HCT116 (cell line): ENCODE measurements at regions not wholly inside any gene's neighbourhood (a gene's known extent, or its start where the extent isn't known, plus 50 kb on each side); places are given as distances from the start of the nearest gene placed in this dataset.

Source experiments
- ATAC-seq: fragments of 200-7000 bp; cut with Tn5 transposase; 2 replicates; pipeline ENCODE4 v1.9.1; 2020; ENCODE audit warnings: mild to moderate bottlenecking, moderate library complexity
- BruUV-seq: library from RNA; stranded (reverse); fragments of 400-500 nt; replicated peaks from 2 replicates; lab custom pipeline; 2021; lab: Mats Ljungman, UMichigan
- CTCF ChIA-PET: fragments of 300-600 bp; sonication (Branson Sonifier 250); formaldehyde crosslinking; loops from one replicate; lab custom pipeline; 2021; ENCODE audit warnings: antibody characterized with exemption; lab: Charles Lee
- POLR2A ChIA-PET: fragments of 300-600, 350-600 bp; sonication (Branson Sonifier 250); formaldehyde crosslinking; loops from one replicate; lab custom pipeline; 2021; ENCODE audit warnings: antibody characterized with exemption; lab: Charles Lee
- RAD21 ChIA-PET, 2 experiments: fragments of 300-600 bp; sonication (Branson Sonifier 250); formaldehyde crosslinking; loops; one replicate each; lab custom pipeline; 2023; ENCODE audit warnings: low total read pairs in 2 of 2; ENCODE audit not compliant: uncharacterized antibody in 2 of 2, unreplicated experiment in 2 of 2, low non-redundant PET in 1 of 2; lab: Charles Lee
- DNase-seq: peaks from one replicate; pipeline ENCODE4 v3.0.0-alpha.2; 2010; ENCODE audit warnings: low read depth, low spot score
- H2AFZ ChIP-seq: fragments of 200-600 bp; shearing (Covaris generic), sonication (generic); 2 replicates; pipeline ENCODE4 v1.6.1; 2017; ENCODE audit warnings: low read depth, mixed run types, mixed read lengths, antibody characterized with exemption, low read length; ENCODE audit not compliant: poor library complexity, severe bottlenecking
- H3K27ac ChIP-seq: 2 replicates; pipeline ENCODE4 v1.5.1; 2012; ENCODE audit warnings: low read depth, low read length
- H3K27me3 ChIP-seq: fragments of 200-600 bp; sonication (generic); 2 replicates; pipeline ENCODE4 v1.6.1; 2016; ENCODE audit warnings: mixed run types, low read length, mixed read lengths; ENCODE audit not compliant: insufficient read depth
- H3K36me3 ChIP-seq, 2 experiments: fragments of 200-500 bp in 1 of 2; fragments of 200-600 bp in 1 of 2; sonication (Bioruptor generic) in 1 of 2; sonication (generic) in 1 of 2; 2 replicates each; pipeline versions ENCODE4 v1.5.1 to v1.6.1; 2014 to 2016; ENCODE audit warnings: low read length in 2 of 2, inconsistent platforms in 1 of 2, mixed read lengths in 1 of 2, mixed run types in 1 of 2; ENCODE audit not compliant: insufficient read depth in 2 of 2, control insufficient read depth in 1 of 2
- H3K4me1 ChIP-seq, 2 experiments: fragments of 200-600 bp in 1 of 2; sonication (generic) in 1 of 2; 2 replicates each; pipeline versions ENCODE4 v1.5.1 to v1.6.1; 2012 to 2017; ENCODE audit warnings: low read length in 2 of 2, inconsistent platforms in 1 of 2, mild to moderate bottlenecking in 1 of 2, mixed read lengths in 1 of 2, mixed run types in 1 of 2, moderate library complexity in 1 of 2; ENCODE audit not compliant: insufficient read depth in 2 of 2, control insufficient read depth in 1 of 2
- H3K4me2 ChIP-seq: fragments of 200-600 bp; sonication (generic); 2 replicates; pipeline ENCODE4 v1.6.1; 2017; ENCODE audit warnings: mixed run types, low read length, mixed read lengths
- H3K4me3 ChIP-seq, 2 experiments: fragments of 200-600 bp in 1 of 2; sonication (generic) in 1 of 2; replicated peaks in 1 of 2; 2 replicates each; pipeline ENCODE4 v1.5.1; 2011 to 2016; ENCODE audit warnings: low read length in 2 of 2, control low read depth in 1 of 2, low read depth in 1 of 2, mild to moderate bottlenecking in 1 of 2, mixed read lengths in 1 of 2, mixed run types in 1 of 2
- H3K79me2 ChIP-seq: fragments of 200-600 bp; sonication (generic); 2 replicates; pipeline ENCODE4 v1.6.1; 2017; ENCODE audit warnings: mild to moderate bottlenecking, mixed run types, low read length, moderate library complexity, mixed read lengths; ENCODE audit not compliant: insufficient read depth
- H3K9ac ChIP-seq: fragments of 200-600 bp; sonication (generic); 2 replicates; pipeline ENCODE4 v1.6.1; 2016; ENCODE audit warnings: low read length, mixed read lengths
- H3K9me2 ChIP-seq: fragments of 200-600 bp; sonication (generic), shearing (Covaris generic); 2 replicates; pipeline ENCODE4 v1.6.1; 2017; ENCODE audit warnings: mixed run types, mild to moderate bottlenecking, moderate library complexity; ENCODE audit not compliant: insufficient read depth
- H3K9me3 ChIP-seq, 2 experiments: fragments of 200-500 bp in 1 of 2; fragments of 200-600 bp in 1 of 2; sonication (Bioruptor generic) in 1 of 2; sonication (generic) in 1 of 2; 2 replicates each; pipeline ENCODE4 v1.6.1; 2014 to 2017; ENCODE audit warnings: low read length in 2 of 2, mixed read lengths in 2 of 2, inconsistent platforms in 1 of 2, low read depth in 1 of 2, mild to moderate bottlenecking in 1 of 2, mixed run types in 1 of 2, moderate library complexity in 1 of 2; ENCODE audit not compliant: control insufficient read depth in 1 of 2, insufficient read depth in 1 of 2
- H4K20me1 ChIP-seq: fragments of 200-600 bp; sonication (generic), shearing (Covaris generic); 2 replicates; pipeline ENCODE4 v1.6.1; 2017; ENCODE audit warnings: mixed run types, mild to moderate bottlenecking, moderate library complexity; ENCODE audit not compliant: insufficient read depth
- EGR1 ChIP-seq: IDR thresholded peaks from 2 replicates; pipeline ENCODE4 v1.6.1; 2012; ENCODE audit warnings: low read depth
- POLR2A ChIP-seq: IDR thresholded peaks from 2 replicates; pipeline ENCODE4 v1.7.0; 2011; ENCODE audit warnings: borderline replicate concordance; ENCODE audit not compliant: insufficient read depth, insufficient read length; ENCODE audit errors: extremely low read depth
- TCF7L2 ChIP-seq: IDR thresholded peaks from 2 replicates; pipeline ENCODE4 v1.7.0; 2011; ENCODE audit warnings: borderline replicate concordance, inconsistent platforms; ENCODE audit not compliant: insufficient read depth, insufficient read length; ENCODE audit errors: extremely low read depth
- YY1 ChIP-seq: IDR thresholded peaks from 2 replicates; pipeline ENCODE4 v1.6.1; 2011; ENCODE audit warnings: low read length, low read depth, moderate library complexity, mild to moderate bottlenecking; ENCODE audit not compliant: insufficient replicate concordance; ENCODE audit errors: extremely low read depth
- ZFX ChIP-seq: fragments of 450-650 bp; IDR thresholded peaks from 2 replicates; pipeline ENCODE4 v1.6.1; 2017
- intact Hi-C: fragments of 100-400 bp; cut with micrococcal nuclease; formaldehyde crosslinking; loops from 2 replicates; pipeline ENCODE4 v1.10.0; 2022
- TF ChIP-seq, protein P1 (sequence below): IDR thresholded peaks from 2 replicates; pipeline ENCODE4 v1.6.1; 2012
- TF ChIP-seq, protein P2 (sequence below), 3 experiments: fragments of 200-600 bp in 1 of 3; sonication (generic) in 1 of 3; IDR thresholded peaks in 2 of 3; conservative IDR thresholded peaks in 1 of 3; 2 replicates each; pipeline ENCODE4 v1.5.1; 2012 to 2017; ENCODE audit warnings: low read depth in 2 of 3, low read length in 2 of 3, antibody characterized with exemption in 1 of 3, borderline replicate concordance in 1 of 3, control low read depth in 1 of 3, mild to moderate bottlenecking in 1 of 3, mixed read lengths in 1 of 3, mixed run types in 1 of 3, moderate library complexity in 1 of 3; ENCODE audit not compliant: insufficient read depth in 1 of 3
- TF ChIP-seq, protein P3 (sequence below): IDR thresholded peaks from 2 replicates; pipeline ENCODE4 v1.6.1; 2011; ENCODE audit warnings: mild to moderate bottlenecking, low read length, moderate library complexity; ENCODE audit not compliant: insufficient replicate concordance; ENCODE audit errors: extremely low read depth
- TF ChIP-seq, protein P4 (sequence below): IDR thresholded peaks from 2 replicates; pipeline ENCODE4 v1.6.1; 2012; ENCODE audit warnings: low read depth

DNA sequence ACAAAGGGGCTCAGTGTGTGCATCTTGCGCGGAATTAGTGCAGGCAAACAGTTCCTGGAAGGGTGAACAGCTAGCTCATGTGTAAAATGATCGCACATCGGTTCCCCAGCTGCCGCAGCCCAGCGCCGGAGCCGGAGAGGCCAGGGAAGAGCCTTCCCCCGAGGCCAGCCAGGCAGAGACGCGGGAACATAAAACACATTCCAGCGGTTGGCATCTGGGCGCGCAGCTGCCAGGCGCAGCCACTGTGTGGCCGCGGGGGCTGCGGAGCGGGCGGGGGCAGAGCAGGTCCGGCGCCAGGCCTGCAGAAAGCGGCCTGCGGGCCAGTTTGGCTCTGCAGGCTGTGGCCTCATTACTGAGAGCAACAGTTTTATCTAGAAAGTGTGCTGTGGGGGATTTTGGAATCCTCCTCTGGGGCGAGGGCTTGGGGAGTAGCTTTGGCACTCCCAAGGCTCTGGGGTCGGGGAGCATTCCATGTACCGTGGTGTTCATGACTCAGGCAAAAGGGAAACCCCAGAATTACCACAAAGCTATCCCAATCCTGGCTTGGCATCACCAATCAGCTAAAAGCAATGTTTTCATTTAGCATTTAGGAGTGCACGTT, 74.3 kb downstream of the SAMD9 start:
- no peaks in the 10 kb centered on the region for H3K27me3 ChIP-seq
- H3K4me1 ChIP-seq = peaks cover 0 to 12% of the 10 kb centered on the region in 2 experiments; a peak in 2 of 4 replicates
- POLR2A ChIA-PET = no interaction called here
- H4K20me1 ChIP-seq = no peaks in the 10 kb centered on the region
- H3K4me3 ChIP-seq = peak overlapping the region; percentile 37 to 45
- H3K4me2 ChIP-seq = peak overlapping the region; percentile 70
- RAD21 ChIA-PET = no interaction called here
- DNase-seq (peak; percentile 32), ATAC-seq (peak; percentile 93)
- no peaks in the 10 kb centered on the region for H3K9me2 ChIP-seq
- H3K79me2 ChIP-seq = no peaks in the 10 kb centered on the region
- peak overlapping the region; percentile 25 for H3K9ac ChIP-seq
- H3K9me3 ChIP-seq = no peaks in the 10 kb centered on the region
- H3K36me3 ChIP-seq = no peaks in the 10 kb centered on the region
- no peak overlapping the region for H3K27ac ChIP-seq
- no TSS peak for BruUV-seq
- intact Hi-C loops = loop anchor here (5.0 kb wide), 1 partner anchor 206 kb away; the partner anchor contains the start of gene CDK6
- CTCF ChIA-PET = no interaction called here
- TF ChIP-seq ZFX (peak; percentile 25; the same call in 1 of the 2 replicates), TCF7L2 (peak; percentile 91), YY1 (no peak), EGR1 (0 out of 2 replicates have a peak, but pooled peaks have one; percentile 39)
- TF ChIP-seq, protein P1, sequence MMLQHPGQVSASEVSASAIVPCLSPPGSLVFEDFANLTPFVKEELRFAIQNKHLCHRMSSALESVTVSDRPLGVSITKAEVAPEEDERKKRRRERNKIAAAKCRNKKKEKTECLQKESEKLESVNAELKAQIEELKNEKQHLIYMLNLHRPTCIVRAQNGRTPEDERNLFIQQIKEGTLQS = no peak
- TF ChIP-seq, all 23 proteins: peak for 3
- peak overlapping the region; percentile 70 for H2AFZ ChIP-seq

DNA sequence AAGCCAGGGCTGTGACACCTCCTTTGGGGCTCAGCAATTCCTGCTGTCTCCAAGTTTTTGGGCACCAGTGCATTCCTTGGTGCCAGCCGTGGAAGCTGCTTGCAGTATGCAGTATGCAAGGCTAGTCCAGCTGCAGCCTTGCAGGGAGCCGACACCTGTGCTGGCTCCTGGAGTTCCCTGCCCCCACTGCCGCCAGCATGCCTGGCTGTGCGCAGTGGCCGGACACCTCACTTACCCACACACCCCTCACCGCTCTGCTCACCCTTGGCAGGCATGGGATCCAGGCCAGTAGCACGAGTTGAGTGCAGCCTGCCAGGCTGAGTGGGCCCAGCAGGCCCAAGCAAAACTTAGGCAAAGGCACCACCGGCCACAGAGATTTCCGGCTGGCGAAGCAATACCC, 77.4 kb downstream of the SAMD9 start:
- RAD21 ChIA-PET = no interaction called here
- no peaks in the 10 kb centered on the region for H4K20me1 ChIP-seq
- H3K27ac ChIP-seq = no peak overlapping the region
- H2AFZ ChIP-seq = no peak overlapping the region
- BruUV-seq = no TSS peak
- ATAC-seq (no peak), DNase-seq (no peak)
- intact Hi-C loops = loop anchor here (5.0 kb wide), 1 partner anchor 203 kb away; the partner anchor contains the start of gene CDK6
- no peak overlapping the region for H3K9ac ChIP-seq
- no peaks in the 10 kb centered on the region for H3K9me2 ChIP-seq
- H3K4me1 ChIP-seq = peaks cover 0 to 12% of the 10 kb centered on the region in 2 experiments; a peak in 2 of 4 replicates
- H3K4me2 ChIP-seq = no peak overlapping the region
- POLR2A ChIA-PET = no interaction called here
- H3K4me3 ChIP-seq = no peak overlapping the region
- CTCF ChIA-PET = no interaction called here
- H3K36me3 ChIP-seq = no peaks in the 10 kb centered on the region
- no peaks in the 10 kb centered on the region for H3K27me3 ChIP-seq
- no peaks in the 10 kb centered on the region for H3K9me3 ChIP-seq
- no peaks in the 10 kb centered on the region for H3K79me2 ChIP-seq
- TF ChIP-seq, protein P2, sequence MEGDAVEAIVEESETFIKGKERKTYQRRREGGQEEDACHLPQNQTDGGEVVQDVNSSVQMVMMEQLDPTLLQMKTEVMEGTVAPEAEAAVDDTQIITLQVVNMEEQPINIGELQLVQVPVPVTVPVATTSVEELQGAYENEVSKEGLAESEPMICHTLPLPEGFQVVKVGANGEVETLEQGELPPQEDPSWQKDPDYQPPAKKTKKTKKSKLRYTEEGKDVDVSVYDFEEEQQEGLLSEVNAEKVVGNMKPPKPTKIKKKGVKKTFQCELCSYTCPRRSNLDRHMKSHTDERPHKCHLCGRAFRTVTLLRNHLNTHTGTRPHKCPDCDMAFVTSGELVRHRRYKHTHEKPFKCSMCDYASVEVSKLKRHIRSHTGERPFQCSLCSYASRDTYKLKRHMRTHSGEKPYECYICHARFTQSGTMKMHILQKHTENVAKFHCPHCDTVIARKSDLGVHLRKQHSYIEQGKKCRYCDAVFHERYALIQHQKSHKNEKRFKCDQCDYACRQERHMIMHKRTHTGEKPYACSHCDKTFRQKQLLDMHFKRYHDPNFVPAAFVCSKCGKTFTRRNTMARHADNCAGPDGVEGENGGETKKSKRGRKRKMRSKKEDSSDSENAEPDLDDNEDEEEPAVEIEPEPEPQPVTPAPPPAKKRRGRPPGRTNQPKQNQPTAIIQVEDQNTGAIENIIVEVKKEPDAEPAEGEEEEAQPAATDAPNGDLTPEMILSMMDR (IDR thresholded peaks at IDR 0.05 in 2 of 3, conservative IDR thresholded peaks at IDR 0.05 in 1 of 3; ENCODE audit: borderline replicate concordance in 1 of 3, insufficient read depth in 1 of 3, low read depth in 2 of 3, low read length in 2 of 3) = no peak
- TF ChIP-seq, protein P3, sequence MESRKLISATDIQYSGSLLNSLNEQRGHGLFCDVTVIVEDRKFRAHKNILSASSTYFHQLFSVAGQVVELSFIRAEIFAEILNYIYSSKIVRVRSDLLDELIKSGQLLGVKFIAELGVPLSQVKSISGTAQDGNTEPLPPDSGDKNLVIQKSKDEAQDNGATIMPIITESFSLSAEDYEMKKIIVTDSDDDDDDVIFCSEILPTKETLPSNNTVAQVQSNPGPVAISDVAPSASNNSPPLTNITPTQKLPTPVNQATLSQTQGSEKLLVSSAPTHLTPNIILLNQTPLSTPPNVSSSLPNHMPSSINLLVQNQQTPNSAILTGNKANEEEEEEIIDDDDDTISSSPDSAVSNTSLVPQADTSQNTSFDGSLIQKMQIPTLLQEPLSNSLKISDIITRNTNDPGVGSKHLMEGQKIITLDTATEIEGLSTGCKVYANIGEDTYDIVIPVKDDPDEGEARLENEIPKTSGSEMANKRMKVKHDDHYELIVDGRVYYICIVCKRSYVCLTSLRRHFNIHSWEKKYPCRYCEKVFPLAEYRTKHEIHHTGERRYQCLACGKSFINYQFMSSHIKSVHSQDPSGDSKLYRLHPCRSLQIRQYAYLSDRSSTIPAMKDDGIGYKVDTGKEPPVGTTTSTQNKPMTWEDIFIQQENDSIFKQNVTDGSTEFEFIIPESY = no peak
- no peak for TF ChIP-seq POLR2A
- no peak for TF ChIP-seq YY1
- TF ChIP-seq, protein P4, sequence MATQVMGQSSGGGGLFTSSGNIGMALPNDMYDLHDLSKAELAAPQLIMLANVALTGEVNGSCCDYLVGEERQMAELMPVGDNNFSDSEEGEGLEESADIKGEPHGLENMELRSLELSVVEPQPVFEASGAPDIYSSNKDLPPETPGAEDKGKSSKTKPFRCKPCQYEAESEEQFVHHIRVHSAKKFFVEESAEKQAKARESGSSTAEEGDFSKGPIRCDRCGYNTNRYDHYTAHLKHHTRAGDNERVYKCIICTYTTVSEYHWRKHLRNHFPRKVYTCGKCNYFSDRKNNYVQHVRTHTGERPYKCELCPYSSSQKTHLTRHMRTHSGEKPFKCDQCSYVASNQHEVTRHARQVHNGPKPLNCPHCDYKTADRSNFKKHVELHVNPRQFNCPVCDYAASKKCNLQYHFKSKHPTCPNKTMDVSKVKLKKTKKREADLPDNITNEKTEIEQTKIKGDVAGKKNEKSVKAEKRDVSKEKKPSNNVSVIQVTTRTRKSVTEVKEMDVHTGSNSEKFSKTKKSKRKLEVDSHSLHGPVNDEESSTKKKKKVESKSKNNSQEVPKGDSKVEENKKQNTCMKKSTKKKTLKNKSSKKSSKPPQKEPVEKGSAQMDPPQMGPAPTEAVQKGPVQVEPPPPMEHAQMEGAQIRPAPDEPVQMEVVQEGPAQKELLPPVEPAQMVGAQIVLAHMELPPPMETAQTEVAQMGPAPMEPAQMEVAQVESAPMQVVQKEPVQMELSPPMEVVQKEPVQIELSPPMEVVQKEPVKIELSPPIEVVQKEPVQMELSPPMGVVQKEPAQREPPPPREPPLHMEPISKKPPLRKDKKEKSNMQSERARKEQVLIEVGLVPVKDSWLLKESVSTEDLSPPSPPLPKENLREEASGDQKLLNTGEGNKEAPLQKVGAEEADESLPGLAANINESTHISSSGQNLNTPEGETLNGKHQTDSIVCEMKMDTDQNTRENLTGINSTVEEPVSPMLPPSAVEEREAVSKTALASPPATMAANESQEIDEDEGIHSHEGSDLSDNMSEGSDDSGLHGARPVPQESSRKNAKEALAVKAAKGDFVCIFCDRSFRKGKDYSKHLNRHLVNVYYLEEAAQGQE = no peak
